Ecto neural progenitor cell (in vitro differentiated cells): ENCODE measurements at regions not wholly inside any gene's neighbourhood (a gene's known extent, or its start where the extent isn't known, plus 50 kb on each side); places are given as distances from the start of the nearest gene placed in this dataset.
"Not testable (repeated sequence)": the region's sequence is repeated elsewhere in the genome, so short reads cannot be mapped to it uniquely, and the experiment has no call there.

Experiments used
- DNase-seq: peaks from one replicate; pipeline ENCODE4 v3.0.0-alpha.2; 2018; ENCODE audit warnings: low spot score

DNA sequence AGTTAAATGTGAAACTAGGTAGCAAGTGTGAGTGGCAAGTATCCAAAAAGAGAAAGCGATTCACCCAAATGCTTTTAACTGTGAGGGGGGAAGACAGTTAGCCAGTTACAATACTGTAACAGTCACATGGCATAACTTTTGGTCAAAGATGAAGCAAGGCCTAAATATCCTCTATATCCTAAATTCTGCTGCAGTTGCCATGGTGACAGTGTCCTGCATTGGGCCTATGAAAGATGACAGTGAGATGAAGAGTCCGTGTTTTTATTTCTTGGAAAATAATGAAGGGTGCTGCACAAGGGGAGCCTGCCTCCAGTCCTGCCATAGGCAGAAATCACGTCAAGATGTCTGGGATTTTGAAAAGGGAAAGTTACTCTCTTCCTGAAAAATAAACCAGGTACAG lies 534.6 kb downstream of the NTRK2 start:
- no peak for DNase-seq

- DNase-seq = no peak
These were observed 533.1 kb downstream of the NTRK2 start for GRCh38 chr9:85202596-85202995.

DNA sequence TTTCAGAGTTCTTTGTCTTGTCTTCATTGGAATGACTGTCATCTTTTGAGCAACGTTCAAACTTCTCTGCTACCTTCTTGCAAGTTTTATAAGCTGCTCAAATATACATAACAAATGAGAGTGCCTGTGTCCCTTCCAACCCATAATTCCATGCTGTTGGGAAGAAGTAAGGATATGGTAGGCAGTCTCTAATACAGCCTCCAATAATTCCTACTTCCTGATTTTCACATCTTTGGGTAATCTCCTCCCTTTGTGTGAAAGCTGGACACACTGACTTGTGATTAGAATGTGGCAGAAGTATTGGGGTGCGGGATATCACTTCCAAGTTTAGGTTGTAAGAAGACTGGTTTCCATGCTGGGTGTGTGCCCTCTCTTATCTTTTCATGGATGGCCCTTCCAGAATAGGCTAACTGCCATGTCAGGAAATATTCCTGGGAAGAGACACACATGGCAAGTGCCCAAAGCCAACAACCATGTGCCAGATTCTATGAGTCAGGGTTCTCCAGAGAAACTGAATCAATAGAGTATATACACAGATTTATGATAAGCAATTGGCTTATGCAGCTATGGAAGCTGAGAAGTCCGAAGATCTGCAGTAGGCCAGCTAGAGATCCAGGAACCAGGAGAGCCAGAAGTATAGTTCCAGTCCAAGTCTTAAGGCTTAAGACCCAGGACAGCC lies 531.3 kb downstream of the NTRK2 start:
- no peak for DNase-seq

- no peak for DNase-seq
These were observed 530.5 kb downstream of the NTRK2 start for GRCh38 chr9:85199866-85200495.

GRCh38 chr9:85192750-85193149 lies 523.2 kb downstream of the NTRK2 start:
- no peak for DNase-seq

- DNase-seq = no peak
These were observed 516.7 kb downstream of the NTRK2 start for GRCh38 chr9:85186218-85186585.

GRCh38 chr9:85185486-85186217 lies 516.1 kb downstream of the NTRK2 start:
- no peak for DNase-seq

DNA sequence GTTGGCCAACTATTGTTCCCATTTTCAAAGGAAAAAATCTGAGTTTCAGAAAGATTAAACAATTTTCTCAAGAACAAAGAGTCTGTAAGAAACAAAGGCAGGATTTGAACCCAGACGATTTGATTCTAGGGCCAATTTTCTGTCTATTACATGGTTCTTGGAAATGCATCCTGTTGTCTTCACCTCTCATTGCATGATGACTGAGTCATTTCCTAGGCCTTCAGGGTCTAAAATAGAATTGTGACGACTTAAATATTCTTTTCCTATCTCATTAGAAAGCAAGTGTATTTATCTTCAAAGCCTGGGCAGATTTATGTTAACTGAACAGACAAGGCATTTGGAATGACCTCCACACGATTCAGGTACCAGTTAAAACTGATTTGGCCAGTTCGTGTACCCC lies 512.9 kb downstream of the NTRK2 start:
- no peak for DNase-seq

- no peak for DNase-seq
These were observed 508.9 kb downstream of the NTRK2 start for GRCh38 chr9:85178474-85178873.

- no peak for DNase-seq
These were observed 504.4 kb downstream of the NTRK2 start for GRCh38 chr9:85173967-85174366.

- DNase-seq = no peak
These were observed 502.8 kb downstream of the NTRK2 start for GRCh38 chr9:85172001-85172978.

DNA sequence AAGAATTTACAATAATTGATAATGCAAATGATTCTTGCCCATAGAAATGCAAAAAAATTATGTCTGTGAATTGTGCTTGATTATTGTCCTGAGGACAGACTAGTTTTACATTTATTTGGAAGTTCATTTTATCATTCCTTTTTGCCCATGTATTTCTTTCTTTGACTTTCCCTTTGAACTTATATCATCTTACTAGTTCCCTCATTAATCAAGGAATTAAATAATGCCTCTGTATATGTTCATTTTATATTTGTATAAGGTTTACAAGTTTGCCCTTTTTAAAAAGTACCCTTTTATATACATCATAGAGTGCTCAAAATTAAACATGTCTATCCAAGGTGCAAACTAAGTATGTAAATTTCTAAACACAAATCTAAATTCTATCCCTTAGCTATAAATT lies 501.6 kb downstream of the NTRK2 start:
- no peak for DNase-seq

- no peak for DNase-seq
These were observed 498.9 kb downstream of the NTRK2 start for GRCh38 chr9:85168412-85168811.

GRCh38 chr9:85167146-85167545 lies 497.6 kb downstream of the NTRK2 start:
- no peak for DNase-seq

- no peak for DNase-seq
These were observed 494.3 kb downstream of the NTRK2 start for GRCh38 chr9:85163825-85164224.

- DNase-seq = no peak
These were observed 493.9 kb downstream of the NTRK2 start for GRCh38 chr9:85163415-85163814.

DNA sequence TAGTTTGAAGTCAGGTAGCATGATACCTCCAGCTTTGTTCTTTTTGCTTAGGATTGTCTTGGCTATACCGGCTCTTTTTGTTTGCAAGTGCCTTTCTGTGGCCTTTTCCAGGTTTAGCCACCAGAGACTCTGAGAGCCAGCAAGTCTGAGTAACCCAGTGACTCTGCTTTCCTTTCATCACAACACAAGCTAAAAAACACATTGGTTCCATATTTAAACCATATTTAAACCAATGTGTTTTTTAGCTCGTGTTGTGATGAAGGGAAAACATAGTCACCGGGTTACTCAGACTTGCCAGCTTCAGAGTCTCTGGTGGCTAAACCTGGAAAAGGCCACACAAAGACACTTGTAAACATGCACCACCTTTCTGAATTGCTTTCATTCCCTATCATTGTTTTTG lies 493.3 kb downstream of the NTRK2 start:
- DNase-seq = no peak

- DNase-seq = not testable (repeated sequence)
These were observed 491.4 kb downstream of the NTRK2 start for GRCh38 chr9:85160944-85161343.

- no peak for DNase-seq
These were observed 489.0 kb downstream of the NTRK2 start for GRCh38 chr9:85158512-85158911.

GRCh38 chr9:85157772-85158171 lies 488.2 kb downstream of the NTRK2 start:
- DNase-seq = no peak

DNA sequence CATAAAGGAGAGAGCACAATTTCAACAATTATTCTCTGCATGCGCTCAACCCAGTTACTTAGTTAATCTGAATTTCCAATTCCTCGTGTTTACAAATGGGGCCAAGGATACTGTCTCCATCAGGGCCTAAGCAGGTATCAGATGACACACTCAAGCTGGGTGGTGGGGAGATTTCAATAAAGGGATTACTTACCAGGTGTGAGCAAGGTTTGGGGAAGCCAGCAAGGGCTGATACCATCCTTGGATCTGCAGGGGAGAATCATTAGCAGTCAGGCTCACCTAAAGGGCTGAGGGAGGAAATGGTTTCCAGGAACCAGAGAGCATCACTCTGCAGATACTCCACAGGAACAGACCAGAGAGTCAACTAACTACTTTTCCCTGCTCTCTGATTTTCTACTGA lies 487.1 kb downstream of the NTRK2 start:
- no peak for DNase-seq

DNA sequence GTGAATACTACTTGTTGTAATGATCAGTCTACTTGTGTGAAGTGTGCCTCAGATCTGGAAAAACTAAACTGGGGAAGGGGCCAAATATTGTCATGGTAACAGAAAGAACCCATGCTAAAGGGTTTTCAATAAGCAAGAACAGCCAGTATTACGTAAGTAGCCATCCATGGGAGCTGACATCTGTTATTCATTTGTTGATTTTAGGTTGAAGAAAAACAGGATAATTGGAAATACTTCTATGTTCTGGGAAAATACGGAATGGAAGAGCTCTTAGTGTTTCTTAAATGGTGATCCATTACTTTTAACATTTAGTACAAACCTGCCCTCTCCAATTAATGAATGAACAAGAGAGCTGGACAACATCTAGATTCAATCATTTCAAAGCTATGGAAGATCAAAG lies 485.8 kb downstream of the NTRK2 start:
- no peak for DNase-seq
